A549 (cell line): ENCODE measurements at regions not wholly inside any gene's neighbourhood (a gene's known extent, or its start where the extent isn't known, plus 50 kb on each side); places are given as distances from the start of the nearest gene placed in this dataset.

Source experiments
- ATAC-seq, 2 experiments: fragments of 200-7000 bp in 1 of 2; fragments of >200 bp in 1 of 2; cut with Nextera tagmentation in 1 of 2; cut with Tn5 transposase in 1 of 2; 3 replicates each; pipeline versions ENCODE4 v1.8.0 to v1.9.1; 2018 to 2020; ENCODE audit warnings: mild to moderate bottlenecking in 1 of 2, moderate library complexity in 1 of 2
- CTCF ChIA-PET: fragments of 300-600 bp; sonication (Branson Sonifier 250); formaldehyde crosslinking; extraction: SDS; loops from one replicate; lab custom pipeline; 2021; ENCODE audit warnings: antibody characterized with exemption, inconsistent platforms; lab: Yijun Ruan, JAX
- POLR2A ChIA-PET: fragments of 350-600 bp; formaldehyde crosslinking; extraction: SDS; loops from one replicate; lab custom pipeline; 2021; ENCODE audit warnings: antibody characterized with exemption, inconsistent platforms; lab: Yijun Ruan, JAX
- DNase-seq, 2 experiments: peaks; one replicate each; pipeline versions ENCODE4 v3.0.0 to v3.0.0-alpha.2; 2011 to 2016; ENCODE audit warnings: low read depth in 1 of 2, low spot score in 1 of 2
- FAIRE-seq: peaks from 2 replicates; lab custom pipeline; 2011; peaks lifted over from hg19 to GRCh38; lab: Jason Lieb, UNC
- H3K27ac ChIP-seq, 2 experiments: fragments of >200 bp; sonication (Bioruptor Twin); formaldehyde crosslinking; 3 replicates each; pipeline ENCODE4 v1.5.1; 2016 to 2017
- H3K4me1 ChIP-seq: fragments of >200 bp; sonication (Bioruptor Twin); formaldehyde crosslinking; 3 replicates; pipeline ENCODE4 v1.6.1; 2016
- H3K4me2 ChIP-seq: fragments of >200 bp; sonication (Bioruptor Twin); formaldehyde crosslinking; 3 replicates; pipeline ENCODE4 v1.6.1; 2016
- H3K4me3 ChIP-seq: fragments of >200 bp; sonication (Bioruptor Twin); formaldehyde crosslinking; 3 replicates; pipeline ENCODE4 v1.5.1; 2016
- H3K9me3 ChIP-seq: fragments of >200 bp; sonication (Bioruptor Twin); formaldehyde crosslinking; 3 replicates; pipeline ENCODE4 v1.6.1; 2016
- CBX8 ChIP-seq: fragments of 200-600 bp; sonication (generic); IDR thresholded peaks from 2 replicates; pipeline ENCODE4 v1.6.1; 2016
- CEBPB ChIP-seq, 2 experiments: fragments of >200 bp in 1 of 2; sonication (Bioruptor Twin) in 1 of 2; formaldehyde crosslinking in 1 of 2; IDR thresholded peaks; 2 replicates each; pipeline ENCODE4 v1.6.1; 2012 to 2016
- FOSL2 ChIP-seq, 2 experiments: fragments of 450-650 bp in 1 of 2; fragments of >200 bp in 1 of 2; sonication (Bioruptor Twin) in 1 of 2; formaldehyde crosslinking; IDR thresholded peaks; 2 replicates each; pipeline versions ENCODE4 v1.5.0 to v1.6.1; 2016 to 2020; ENCODE audit warnings: mild to moderate bottlenecking in 1 of 2, moderate library complexity in 1 of 2
- FOXS1 ChIP-seq: fragments of 250-450 bp; sonication (Bioruptor Pico); IDR thresholded peaks from 2 replicates; pipeline ENCODE4 v1.5.0; 2020; ENCODE audit warnings: mild to moderate bottlenecking, moderate library complexity
- HOXA7 ChIP-seq: fragments of 250-450 bp; sonication (Bioruptor Pico); IDR thresholded peaks from 2 replicates; pipeline ENCODE4 v1.5.0; 2020; ENCODE audit warnings: mild to moderate bottlenecking, moderate library complexity
- JUNB ChIP-seq: fragments of >200 bp; sonication (Bioruptor Twin); formaldehyde crosslinking; IDR thresholded peaks from 2 replicates; pipeline ENCODE4 v1.6.1; 2016
- MAFK ChIP-seq: fragments of 450-650 bp; IDR thresholded peaks from 2 replicates; pipeline ENCODE4 v1.6.1; 2014; ENCODE audit not compliant: partially characterized antibody
- NFE2L2 ChIP-seq: fragments of 150-350 bp; conservative IDR thresholded peaks from 2 replicates; pipeline ENCODE4 v1.6.1; 2014; ENCODE audit warnings: low read length
- PHF8 ChIP-seq: fragments of 200-600 bp; sonication (generic); IDR thresholded peaks from 2 replicates; pipeline ENCODE4 v1.6.1; 2016; ENCODE audit warnings: low read depth, mild to moderate bottlenecking, antibody characterized with exemption, moderate library complexity, borderline replicate concordance
- RARB ChIP-seq: fragments of 250-450 bp; sonication (Bioruptor Pico); IDR thresholded peaks from 2 replicates; pipeline ENCODE4 v1.8.0; 2021; ENCODE audit warnings: mild to moderate bottlenecking, moderate library complexity
- RFX5 ChIP-seq: fragments of 450-650 bp; IDR thresholded peaks from 2 replicates; pipeline ENCODE4 v1.7.1; 2014; ENCODE audit warnings: antibody characterized with exemption, mild to moderate bottlenecking, moderate library complexity
- SREBF2 ChIP-seq: fragments of 450-650 bp; IDR thresholded peaks from 2 replicates; pipeline ENCODE4 v1.6.1; 2014; ENCODE audit warnings: mild to moderate bottlenecking, moderate library complexity
- TP53 ChIP-seq: fragments of 250-450 bp; sonication (Bioruptor Pico); IDR thresholded peaks from 2 replicates; pipeline ENCODE4 v1.5.0; 2021; ENCODE audit warnings: mild to moderate bottlenecking, moderate library complexity
- ZNF302 ChIP-seq: fragments of 250-450 bp; sonication (Bioruptor Pico); IDR thresholded peaks from 2 replicates; pipeline ENCODE4 v1.9.0; 2021; ENCODE audit warnings: inconsistent platforms, mild to moderate bottlenecking, moderate library complexity
- WGBS: methylation state at CpG from one replicate; pipeline ENCODE4 v1.1.6; 2017; ENCODE audit errors: missing lambda C conversion rate; 5-methylcytosine and 5-hydroxymethylcytosine counted together
- TF ChIP-seq, protein P1 (sequence below): fragments of 250-450 bp; sonication (Bioruptor Pico); IDR thresholded peaks from 2 replicates; pipeline ENCODE4 v1.5.0; 2020; ENCODE audit warnings: low read depth, mild to moderate bottlenecking, moderate library complexity
- TF ChIP-seq, protein P2 (sequence below): fragments of 250-450 bp; sonication (Bioruptor Pico); IDR thresholded peaks from 2 replicates; pipeline ENCODE4 v1.5.0; 2021; ENCODE audit warnings: mild to moderate bottlenecking, moderate library complexity, borderline replicate concordance
- TF ChIP-seq, protein P3 (sequence below): fragments of >200 bp; sonication (Bioruptor Twin); formaldehyde crosslinking; IDR thresholded peaks from 3 replicates; pipeline ENCODE4 v1.6.1; 2016

DNA sequence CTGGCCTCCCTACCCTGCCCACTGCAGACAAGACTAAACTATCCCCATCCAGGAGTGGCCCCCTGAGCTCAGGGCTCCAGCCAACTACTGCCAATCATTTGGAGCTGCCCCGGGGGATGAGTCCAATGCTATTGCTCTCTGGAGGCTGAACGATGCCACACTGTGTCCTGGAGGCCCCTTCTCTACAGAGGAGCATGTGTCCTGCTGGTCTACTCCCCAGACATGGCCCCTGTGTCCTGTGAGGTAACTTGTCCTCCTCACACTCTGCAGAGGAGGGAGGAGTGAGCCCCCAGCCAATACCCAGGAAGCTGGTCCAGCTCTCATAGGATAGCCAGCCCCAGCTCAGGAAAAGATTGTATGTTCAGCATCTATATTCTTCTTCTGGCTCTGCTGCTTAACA is 159.1 kb upstream of the GPR12 start:
- DNase-seq (no peak), ATAC-seq (no peak), FAIRE-seq (no peak)
- no peaks in the 10 kb centered on the region for H3K9me3 ChIP-seq
- no peaks in the 10 kb centered on the region for H3K4me1 ChIP-seq
- ChIA-PET POLR2A (no interaction called here), CTCF (interaction anchor here (2.2 to 4.5 kb wide), 2 partner anchors 11 to 212 kb away, joined by 6 to 28 read pairs; no protein-coding TSS in a partner anchor)
- no peak overlapping the region for H3K4me2 ChIP-seq
- H3K27ac ChIP-seq, result no peak overlapping the region
- TF ChIP-seq TP53 (CRISPR knock-in tag) (no peak), HOXA7 (CRISPR knock-in tag) (no peak), RARB (CRISPR knock-in tag) (no peak), NFE2L2 (no peak), JUNB (no peak), FOXS1 (CRISPR knock-in tag) (no peak), SREBF2 (no peak), RFX5 (no peak)
- TF ChIP-seq, protein P1, sequence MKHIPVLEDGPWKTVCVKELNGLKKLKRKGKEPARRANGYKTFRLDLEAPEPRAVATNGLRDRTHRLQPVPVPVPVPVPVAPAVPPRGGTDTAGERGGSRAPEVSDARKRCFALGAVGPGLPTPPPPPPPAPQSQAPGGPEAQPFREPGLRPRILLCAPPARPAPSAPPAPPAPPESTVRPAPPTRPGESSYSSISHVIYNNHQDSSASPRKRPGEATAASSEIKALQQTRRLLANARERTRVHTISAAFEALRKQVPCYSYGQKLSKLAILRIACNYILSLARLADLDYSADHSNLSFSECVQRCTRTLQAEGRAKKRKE (CRISPR knock-in tag), result no peak
- TF ChIP-seq, protein P2, sequence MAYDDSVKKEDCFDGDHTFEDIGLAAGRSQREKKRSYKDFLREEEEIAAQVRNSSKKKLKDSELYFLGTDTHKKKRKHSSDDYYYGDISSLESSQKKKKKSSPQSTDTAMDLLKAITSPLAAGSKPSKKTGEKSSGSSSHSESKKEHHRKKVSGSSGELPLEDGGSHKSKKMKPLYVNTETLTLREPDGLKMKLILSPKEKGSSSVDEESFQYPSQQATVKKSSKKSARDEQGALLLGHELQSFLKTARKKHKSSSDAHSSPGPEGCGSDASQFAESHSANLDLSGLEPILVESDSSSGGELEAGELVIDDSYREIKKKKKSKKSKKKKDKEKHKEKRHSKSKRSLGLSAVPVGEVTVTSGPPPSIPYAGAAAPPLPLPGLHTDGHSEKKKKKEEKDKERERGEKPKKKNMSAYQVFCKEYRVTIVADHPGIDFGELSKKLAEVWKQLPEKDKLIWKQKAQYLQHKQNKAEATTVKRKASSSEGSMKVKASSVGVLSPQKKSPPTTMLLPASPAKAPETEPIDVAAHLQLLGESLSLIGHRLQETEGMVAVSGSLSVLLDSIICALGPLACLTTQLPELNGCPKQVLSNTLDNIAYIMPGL (CRISPR knock-in tag), result no peak
- TF ChIP-seq, protein P3, sequence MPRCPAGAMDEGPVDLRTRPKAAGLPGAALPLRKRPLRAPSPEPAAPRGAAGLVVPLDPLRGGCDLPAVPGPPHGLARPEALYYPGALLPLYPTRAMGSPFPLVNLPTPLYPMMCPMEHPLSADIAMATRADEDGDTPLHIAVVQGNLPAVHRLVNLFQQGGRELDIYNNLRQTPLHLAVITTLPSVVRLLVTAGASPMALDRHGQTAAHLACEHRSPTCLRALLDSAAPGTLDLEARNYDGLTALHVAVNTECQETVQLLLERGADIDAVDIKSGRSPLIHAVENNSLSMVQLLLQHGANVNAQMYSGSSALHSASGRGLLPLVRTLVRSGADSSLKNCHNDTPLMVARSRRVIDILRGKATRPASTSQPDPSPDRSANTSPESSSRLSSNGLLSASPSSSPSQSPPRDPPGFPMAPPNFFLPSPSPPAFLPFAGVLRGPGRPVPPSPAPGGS, result no peak
- no peak overlapping the region for H3K4me3 ChIP-seq
- WGBS, result 0% methylated on average over 2 of the region's 2 CpGs

DNA sequence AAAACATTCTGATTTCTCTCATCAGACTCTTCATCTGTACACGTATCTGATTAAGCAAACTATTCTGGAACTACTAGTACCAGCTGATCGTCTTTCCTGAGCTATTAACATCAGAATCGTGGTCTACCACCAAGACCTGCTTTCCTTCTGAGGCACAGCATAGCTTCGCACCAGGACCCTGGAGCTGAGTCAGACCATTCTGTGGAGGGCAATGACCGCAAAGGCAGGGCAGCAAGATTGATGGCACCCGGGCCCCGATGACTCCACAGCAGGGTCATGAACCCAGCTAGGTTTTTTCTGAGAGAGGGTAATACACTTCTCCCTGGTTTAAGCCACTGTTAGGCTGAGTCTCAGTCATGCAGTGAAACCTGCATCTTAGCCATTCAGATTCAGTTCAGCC is 158.7 kb upstream of the GPR12 start:
- ATAC-seq (no peak), DNase-seq (no peak), FAIRE-seq (no peak)
- H3K27ac ChIP-seq, result no peak overlapping the region
- TF ChIP-seq CBX8, result no peak
- no peak for TF ChIP-seq MAFK
- TF ChIP-seq CEBPB (IDR thresholded peaks at IDR 0.05), result no peak
- no peak for TF ChIP-seq ZNF302
- TF ChIP-seq RARB (CRISPR knock-in tag), result no peak
- no peak for TF ChIP-seq FOSL2 (IDR thresholded peaks at IDR 0.05)
- TF ChIP-seq FOSL2 (CRISPR knock-in tag; IDR thresholded peaks at IDR 0.05), result no peak
- no peak overlapping the region for H3K4me2 ChIP-seq
- no peaks in the 10 kb centered on the region for H3K4me1 ChIP-seq
- ChIA-PET POLR2A (no interaction called here), CTCF (interaction anchor here (2.2 to 4.5 kb wide), 2 partner anchors 11 to 211 kb away, joined by 6 to 28 read pairs; no protein-coding TSS in a partner anchor)
- no peak overlapping the region for H3K4me3 ChIP-seq
- 24% methylated on average over 7 of the region's 7 CpGs for WGBS
- H3K9me3 ChIP-seq, result no peaks in the 10 kb centered on the region

DNA sequence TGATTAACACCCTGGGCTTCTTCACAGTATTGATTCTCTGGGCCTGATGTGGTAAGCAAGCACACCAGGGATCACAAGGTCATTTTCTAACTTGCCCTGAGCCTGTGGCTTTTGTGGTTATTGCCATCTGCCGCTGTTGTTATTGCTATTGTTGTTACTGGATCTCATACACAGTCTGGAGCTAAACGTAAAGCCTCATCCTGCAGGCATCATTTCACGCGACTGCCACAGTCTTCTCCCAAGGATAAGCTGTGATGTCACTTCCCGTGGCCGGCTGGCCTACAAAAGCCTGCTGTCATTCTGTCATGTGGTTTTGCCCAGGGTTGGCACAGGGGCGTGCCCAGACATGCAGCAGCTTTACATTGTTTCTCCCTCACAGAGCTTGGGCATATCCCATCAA is 154.0 kb upstream of the GPR12 start:
- no peak overlapping the region for H3K27ac ChIP-seq
- POLR2A ChIA-PET, result no interaction called here

More for the DNA sequence above, 154.0 kb upstream of the GPR12 start:
- Histone ChIP-seq H3K4me1 (no peaks in the 10 kb centered on the region), H3K4me3 (no peak overlapping the region), H3K4me2 (no peak overlapping the region), H3K9me3 (no peaks in the 10 kb centered on the region)
- no peak for FAIRE-seq
- CTCF ChIA-PET, result interaction anchor here (0.6 to 1.9 kb wide), 4 partner anchors 15 to 1747 kb away, joined by 3 to 11 read pairs (median 5); no protein-coding TSS in a partner anchor
- WGBS, result 47% methylated on average over 5 of the region's 7 CpGs
- no peak for ATAC-seq
- TF ChIP-seq PHF8, result no peak
- TF ChIP-seq MAFK, result no peak
- TF ChIP-seq, protein P1 (CRISPR knock-in tag), result no peak
- DNase-seq, result no peak
